HG03558 (cell line): ENCODE measurements at regions not wholly inside any gene's neighbourhood (a gene's known extent, or its start where the extent isn't known, plus 50 kb on each side); places are given as distances from the start of the nearest gene placed in this dataset.

Experiments
- ATAC-seq: cut with Tn5 transposase; IDR thresholded peaks from one replicate; pipeline ENCODE4 v1.9.1; 2021; ENCODE audit warnings: moderate number of reproducible peaks; ENCODE audit not compliant: unreplicated experiment; ENCODE audit errors: extremely low read depth

DNA sequence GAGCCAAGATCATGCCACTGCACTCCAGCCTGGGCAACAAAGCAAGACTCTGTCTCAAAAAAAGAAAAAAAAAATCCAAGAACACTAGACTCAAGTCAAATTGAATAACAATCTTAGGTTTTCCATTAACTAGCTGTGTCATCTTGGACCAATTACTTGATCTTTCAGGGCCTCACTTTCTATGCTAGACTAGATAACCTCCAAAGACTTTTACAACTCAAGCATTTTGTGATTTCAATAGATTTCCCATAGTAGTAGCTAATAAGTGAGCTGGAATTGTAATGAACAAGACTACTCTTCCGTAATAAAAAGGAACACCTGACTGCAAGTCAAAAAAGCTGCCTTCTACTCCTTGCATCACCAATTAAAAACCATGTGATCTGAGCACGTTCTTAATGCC lies 127.0 kb upstream of the SSTR1 start:
- no peak for ATAC-seq

DNA sequence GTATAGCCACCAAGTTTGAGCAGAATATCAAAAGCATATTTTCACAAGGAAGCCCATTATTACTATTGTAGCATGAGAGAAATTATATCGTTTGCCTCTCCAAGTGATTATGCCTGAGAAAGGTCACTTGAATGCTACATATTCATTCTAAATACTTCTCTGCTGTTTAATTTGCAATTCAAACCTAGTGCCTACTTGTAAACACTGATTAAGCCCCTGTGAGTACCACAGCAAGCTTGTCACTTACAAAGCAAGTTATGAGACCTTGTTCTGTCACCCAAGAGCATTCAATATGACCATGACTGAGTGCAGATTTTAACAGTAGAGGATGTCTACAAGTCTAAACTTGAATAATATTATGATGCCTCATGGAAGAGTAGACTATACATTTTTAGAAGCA lies 124.7 kb upstream of the SSTR1 start:
- ATAC-seq, result no peak

DNA sequence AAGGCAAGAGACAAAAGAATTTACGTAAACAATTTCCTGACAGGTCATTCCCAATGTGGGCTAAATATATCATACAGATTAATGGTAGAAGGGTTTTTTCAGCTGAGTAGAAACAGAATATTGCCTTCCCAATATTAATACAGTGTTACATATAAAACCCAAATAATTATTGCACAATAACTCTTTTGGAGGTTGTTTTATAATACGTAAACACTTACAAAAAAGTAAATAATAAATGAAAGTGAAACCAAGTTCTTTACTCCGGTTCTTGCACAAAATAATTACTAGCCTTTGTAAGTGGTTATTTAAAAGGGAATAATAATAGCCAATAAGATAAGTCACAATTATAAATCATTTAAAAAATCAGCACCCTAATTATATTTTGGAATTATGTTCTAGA lies 118.6 kb upstream of the SSTR1 start:
- no peak for ATAC-seq

DNA sequence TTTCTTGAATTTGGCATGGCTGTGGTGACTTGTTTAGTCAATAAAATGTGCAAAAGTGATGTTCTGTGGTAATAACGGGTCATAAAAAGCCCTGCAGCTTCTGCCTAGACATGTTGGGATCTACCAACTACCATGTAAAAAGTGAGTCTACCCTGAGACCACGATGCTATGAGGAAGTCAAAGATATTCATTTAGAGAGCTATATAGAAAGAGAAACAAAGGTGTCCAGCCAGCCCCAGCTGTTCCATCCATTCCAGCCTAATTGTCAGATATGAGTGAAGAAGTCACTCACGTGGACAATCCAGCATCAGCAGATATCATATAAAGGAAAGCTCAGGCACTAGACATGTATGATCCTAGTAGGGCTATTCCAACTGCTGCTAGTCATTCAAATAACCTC lies 117.2 kb upstream of the SSTR1 start:
- no peak for ATAC-seq

DNA sequence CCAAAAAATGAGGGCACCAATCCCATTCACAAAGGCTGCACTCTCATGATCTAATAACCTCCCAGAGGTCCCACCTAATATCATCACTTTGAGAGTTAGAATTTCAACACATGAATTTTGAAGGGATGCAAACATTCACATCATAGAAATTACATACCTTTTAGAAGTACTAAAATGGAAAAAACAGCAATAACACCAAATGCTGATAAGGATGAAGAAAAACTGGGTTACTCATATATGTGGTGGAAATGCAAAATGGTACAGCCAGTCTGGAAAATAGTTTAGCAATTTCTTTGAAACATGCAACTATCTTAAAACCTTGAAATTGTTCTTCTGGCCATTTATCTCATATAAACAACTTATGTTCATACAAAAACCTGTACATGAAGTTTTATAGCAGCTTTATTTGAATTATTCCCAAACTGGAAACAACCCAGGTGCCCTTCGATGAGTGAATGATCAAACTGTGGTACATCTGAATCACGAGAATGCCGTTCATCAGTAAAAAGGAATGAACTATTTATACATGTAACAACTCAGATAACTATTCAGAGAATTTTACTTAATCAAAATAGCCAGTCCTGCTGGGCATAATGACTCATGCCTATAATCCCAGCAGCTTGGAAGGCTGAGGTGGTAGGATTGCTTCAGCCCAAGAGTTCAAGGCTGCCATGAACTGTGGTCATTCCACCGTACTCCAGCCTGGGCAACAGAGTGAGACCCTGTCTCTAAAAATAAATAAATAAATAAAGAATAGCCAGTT lies 109.4 kb upstream of the SSTR1 start:
- ATAC-seq, result no peak

DNA sequence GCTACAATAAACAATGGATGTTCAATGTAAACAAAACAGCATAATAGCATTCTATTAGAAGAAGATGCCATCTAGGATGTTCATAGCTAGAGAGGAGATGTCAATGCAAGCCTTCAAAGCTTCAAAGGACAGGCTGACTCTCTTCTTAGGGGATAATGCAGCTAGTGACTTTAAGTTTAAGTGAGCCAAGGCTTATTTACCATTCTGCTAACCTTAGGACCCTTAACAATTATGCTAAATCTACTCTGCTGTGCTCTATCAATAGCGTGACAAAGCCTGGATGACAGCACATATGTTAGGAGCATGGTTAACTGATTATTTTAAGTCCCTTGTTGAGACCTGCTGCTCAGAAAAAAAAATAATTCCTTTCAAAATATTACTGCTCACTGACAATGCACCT lies 106.0 kb upstream of the SSTR1 start:
- ATAC-seq, result no peak

DNA sequence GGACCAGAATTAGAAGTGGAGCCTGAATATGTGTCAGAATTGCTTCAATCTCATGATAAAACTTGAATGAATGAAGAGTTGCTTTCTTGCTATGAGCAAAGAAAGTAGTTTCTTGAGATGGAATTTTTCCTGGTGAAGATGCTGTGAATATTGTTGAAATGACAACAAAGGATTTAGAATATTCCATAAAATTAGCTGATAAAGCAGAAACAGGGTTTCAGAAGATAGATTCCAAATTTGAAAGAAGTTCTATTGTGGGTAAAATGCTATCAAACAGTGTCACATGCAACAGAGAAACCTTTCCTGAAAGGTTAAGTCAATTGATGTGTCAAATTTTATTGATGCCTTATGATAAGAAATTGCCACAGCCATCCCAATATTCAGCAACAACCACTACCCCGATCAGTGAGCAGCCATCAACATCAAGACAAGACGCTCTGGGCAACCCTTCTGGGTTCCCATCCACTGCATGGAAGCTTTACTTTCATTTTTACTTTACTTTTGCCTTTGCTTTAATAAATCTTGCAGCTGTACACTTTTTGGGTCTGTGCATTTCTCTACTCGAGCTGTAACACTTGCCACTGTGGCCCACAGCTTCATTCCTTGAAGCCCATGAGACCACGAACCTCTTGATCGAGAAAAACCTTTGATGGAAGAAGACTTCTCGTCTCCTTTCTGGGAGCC lies 104.0 kb upstream of the SSTR1 start:
- ATAC-seq, result no peak

DNA sequence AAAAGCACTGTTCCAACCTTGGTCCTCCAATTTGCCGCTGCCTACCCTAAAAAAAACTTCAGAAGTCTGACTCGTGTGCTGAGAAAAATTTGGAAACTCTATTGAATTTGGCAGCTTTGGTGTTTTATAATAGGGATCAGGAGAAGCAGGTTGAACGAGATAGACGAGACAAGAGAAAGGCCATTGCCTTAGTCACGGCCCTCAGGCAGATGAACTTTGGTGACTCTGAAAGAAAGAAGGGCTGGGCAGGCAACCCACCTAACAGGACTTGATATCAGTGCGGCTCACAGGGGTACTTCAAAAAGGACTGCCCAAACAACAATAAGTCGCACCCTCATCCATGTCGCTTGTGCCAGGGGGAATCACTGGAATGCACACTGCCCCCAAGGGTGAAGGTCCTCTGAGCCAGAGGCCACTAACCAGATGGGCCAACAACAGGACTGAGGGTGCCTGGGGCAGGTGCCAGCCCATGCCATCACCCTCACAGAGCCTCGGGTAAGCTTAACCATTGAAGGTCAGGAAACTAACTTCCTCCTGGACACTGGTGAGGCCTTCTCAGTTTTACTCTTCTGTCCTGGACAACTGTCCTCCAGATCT lies 102.5 kb upstream of the SSTR1 start:
- ATAC-seq, result no peak

DNA sequence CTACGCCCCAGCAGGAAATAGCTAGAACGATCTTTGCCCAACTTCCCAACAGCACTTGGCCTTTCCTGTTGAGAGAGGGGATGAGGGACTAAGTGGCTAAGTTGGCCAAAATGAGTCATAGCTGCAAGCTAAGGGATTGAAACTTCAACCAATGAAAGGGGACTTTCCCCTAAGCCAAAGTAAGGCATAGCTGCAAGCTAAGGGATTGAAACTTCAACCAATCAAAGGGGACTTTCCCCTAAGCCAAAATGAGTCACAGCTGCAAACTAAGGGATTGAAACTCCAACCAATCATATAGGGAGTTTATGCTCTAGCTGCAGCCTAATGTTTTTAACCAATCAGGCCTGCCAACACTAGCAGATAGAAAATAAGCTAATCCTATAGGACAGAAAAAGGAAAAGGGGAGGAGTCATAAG lies 100.5 kb upstream of the SSTR1 start:
- peak; percentile 61 for ATAC-seq

DNA sequence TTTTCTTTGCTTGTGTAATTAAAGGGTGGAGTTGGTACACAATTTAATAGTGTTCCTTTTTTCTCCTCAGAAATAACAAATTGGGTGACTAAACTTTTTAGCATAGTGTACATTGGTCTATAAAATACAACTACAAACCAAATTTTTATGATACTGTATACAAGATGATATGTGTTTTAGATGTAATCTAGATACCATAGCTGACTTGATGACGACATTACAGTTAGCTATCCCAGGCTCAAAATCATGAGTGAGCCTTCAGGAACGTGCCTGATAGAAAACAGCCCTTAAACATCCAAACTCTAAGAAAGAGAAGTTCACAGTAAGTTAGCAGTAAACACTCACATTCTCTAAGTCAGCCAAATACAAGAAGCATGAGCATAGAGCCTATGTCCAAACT lies 99.0 kb upstream of the SSTR1 start:
- ATAC-seq, result no peak

DNA sequence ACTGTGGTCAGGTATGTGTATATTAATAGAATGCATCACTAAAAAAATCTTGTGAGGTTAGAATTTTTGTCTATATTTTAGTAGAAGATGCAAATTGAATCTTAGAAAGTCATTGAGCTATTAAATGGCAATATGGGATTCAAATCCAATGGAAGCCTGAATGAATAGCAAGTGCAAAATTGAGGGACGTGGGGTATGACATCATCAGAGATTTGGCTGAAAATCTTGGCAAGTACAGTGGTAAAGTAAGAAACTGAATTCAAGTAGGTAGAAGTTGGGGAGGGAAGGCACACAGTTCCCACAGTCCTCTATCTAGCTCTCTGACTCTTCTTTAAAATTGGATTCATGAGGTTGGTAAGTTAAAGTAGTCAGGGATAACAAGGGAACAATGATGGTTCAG lies 97.4 kb upstream of the SSTR1 start:
- ATAC-seq, result no peak

DNA sequence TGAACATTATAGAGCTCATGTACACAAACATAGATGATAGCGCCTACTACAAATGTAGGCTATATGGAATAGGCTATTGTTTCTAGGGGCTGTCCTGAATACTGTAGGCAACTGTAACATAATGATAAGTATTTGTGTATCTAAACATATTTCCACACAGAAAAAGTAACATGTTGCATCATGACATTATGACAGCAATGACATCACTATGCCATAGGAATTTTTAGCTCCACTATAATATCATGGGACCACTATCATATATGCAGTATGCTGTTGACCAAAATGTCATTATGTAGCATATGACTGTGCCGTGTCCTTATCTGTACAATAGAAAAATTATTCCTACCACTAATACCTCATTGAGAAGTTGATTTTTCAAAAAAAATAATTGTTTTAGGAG lies 96.7 kb upstream of the SSTR1 start:
- no peak for ATAC-seq

DNA sequence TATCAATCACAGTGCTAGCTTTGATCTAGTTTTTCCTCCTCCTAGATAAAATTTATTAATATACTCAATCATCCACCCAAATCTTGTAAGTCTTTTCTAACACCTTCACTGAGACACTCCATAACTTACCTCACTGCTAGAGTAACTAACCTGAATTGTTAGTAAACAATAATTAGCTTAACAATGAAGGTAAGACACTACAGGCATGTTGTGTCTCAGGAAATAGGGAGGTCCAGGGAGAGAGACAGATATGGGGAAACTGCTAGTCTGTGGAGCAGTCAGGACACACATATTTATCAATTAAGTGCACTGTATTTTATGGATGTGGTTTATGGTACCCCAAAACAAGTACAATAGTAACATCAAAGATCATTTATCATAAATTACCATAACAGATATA lies 94.2 kb upstream of the SSTR1 start:
- ATAC-seq, result no peak

DNA sequence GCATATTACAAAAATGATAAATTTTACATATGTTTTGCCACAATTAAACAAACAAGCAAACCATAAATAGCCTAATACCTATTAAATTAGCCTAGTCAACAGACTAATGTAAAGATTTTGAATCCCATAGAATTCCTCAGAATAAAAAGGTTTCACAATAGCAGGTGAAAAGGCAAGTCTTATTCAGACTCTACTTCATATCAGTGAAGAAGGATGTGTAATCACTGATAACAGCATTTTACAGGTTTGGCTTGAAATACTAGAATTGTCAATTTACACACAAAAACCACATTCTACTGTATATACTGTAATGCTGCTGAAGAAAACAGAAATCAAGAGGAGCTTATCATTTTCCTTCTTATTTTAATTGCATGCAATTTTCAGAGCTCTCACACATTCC lies 90.8 kb upstream of the SSTR1 start:
- no peak for ATAC-seq

DNA sequence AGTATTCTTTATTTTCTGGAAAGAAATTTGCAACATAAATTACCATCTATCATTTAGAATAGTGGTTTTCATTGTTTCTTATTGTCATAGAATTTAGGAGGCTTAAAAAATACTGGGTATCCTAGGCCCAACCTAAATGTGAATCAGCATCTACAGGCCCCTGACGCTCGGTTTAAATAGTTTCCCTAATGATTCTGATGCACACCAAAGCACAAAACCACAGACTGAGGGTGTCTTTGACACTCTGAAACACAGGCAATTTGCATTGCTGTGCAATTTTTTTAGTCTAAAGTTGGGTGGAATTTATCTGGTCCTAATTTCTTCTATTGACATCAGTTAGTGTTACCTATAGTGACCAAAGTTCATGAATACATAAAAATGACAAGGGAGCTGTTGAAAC lies 87.6 kb upstream of the SSTR1 start:
- ATAC-seq, result no peak

DNA sequence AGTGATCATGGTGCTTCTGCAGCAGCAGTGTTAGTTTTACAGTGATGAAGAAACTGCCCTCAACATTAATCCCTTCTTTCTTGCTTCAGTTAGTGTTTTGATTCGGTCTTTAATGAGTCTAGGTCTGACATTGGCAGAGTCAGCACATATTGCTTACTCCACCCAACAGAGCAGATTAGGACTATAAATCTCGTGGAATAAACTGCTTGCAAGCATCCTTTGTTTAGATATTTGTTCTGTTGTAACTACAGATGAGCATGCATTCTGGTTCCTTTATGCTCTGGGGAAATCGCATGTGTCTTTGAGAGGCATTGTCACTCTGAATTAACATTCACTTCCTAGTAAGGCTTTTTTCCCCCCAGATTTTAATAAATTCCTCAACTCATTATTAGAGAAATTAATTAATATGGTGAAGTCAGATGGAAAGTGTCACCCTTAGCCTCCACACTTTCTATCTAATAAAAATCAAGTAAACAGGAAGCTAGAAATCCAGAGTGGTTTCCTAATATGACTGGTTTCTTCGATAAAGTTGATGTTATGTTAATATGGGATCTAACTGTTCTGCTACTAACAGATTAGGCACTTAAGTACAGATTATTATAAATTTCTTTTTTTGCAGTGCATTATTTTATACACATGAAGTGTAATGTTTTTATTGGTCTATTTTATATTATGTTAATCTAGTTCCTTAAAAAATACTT lies 86.2 kb upstream of the SSTR1 start:
- ATAC-seq, result no peak

DNA sequence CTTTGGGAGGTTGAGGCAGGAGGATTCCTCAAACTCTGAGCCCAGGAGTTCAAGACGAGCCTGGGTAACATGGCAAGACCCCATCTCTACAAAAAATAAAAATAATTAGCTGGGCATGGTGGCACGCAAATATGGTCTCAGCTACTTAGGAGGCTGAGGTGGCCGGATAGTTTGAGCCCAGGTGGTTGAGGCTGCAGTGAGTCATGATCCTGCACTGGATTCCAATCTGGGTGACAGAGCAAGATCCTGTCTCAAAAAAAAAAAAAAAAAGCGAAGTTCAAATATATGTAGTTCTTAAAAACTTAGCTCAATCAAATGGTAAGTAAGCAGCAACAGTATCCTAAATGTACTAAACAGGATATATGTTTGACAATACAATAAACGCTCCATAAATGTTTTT lies 85.5 kb upstream of the SSTR1 start:
- no peak for ATAC-seq

DNA sequence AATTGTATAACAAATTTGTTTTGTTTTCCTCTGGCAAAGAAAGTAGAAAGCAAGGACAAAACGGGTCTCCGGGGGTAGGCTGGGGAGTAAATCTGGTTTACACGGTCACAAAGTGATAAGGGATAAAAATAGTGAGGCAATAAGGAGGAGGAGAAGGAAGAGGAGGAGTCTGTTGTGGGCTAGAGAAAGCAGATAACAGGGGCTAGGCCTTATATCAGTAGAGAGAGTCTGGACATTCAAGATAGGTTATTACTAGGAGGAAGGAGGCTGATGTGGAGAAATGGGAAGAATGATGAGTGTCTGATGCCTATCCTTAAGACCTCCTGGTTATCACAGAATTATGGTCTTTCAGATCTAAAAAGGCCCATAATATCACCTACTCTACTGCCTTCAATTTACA lies 83.2 kb upstream of the SSTR1 start:
- no peak for ATAC-seq

DNA sequence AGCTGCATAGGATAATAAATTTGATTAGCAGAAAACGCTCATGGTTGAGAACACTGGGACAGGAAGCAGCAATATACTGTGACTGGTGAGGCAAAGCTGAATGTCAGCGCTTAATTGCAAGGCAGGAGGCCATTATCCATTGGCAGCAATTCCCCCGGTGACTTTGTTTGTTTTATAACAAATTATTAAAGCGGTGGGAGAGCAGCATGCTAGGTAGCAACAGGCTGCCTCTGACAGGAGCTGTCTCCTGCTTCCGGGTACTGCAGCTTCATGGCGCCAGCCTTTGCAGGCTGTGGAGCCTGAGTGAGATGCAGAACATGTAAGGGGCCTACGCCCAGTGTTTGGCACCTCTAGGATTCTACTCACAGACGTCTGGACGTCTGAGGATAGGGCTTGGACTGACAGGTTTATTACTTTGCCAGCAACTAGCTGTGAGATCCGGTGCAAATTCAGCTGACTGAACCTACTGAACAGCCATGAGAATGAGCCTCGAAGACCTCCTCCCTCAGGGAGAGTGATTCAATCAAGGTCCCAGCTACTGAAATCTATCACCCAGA lies 82.1 kb upstream of the SSTR1 start:
- no peak for ATAC-seq

DNA sequence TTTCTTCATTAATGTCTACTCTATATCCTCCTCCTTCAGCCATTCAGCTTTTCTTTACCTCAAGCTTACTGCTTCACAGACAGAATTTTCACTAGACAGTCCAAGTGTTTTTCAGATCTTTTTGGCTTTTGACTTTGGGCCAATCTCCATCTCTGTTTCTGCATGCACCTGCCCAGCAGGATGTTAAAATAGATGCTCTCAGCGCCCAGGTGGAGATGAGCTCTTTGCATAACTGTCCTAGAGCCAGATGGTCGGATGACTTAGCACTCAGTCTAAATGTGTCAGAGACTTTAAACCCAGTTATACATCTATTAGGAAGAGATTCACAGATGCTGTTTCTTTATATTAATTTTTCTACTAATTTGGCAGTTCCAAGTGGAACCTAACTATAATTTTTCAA lies 80.3 kb upstream of the SSTR1 start:
- ATAC-seq, result no peak

DNA sequence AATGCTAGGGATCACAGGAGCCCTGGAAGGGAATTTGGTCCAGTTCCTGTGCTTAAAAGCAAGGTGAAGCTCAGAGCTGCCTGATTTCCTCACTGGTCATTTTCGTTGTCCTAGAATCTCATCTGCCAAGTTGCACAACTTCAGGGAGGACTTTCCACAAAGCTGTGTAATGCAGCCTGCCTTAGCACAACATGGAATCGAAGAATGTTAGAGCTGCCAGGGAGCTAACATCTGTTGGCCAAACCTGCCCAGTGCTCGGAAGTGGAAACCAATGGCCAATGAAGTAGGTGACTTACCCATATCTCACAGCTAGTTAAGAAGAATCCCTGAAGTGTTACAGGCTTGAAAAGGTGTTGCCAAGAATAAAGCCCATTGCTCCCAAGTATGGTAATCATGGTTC lies 79.9 kb upstream of the SSTR1 start:
- no peak for ATAC-seq
